HepG2 (cell line): ENCODE measurements at regions not wholly inside any gene's neighbourhood (a gene's known extent, or its start where the extent isn't known, plus 50 kb on each side); places are given as distances from the start of the nearest gene placed in this dataset.

Source experiments
- HES4 ChIP-seq: sonication (generic); formaldehyde crosslinking; IDR thresholded peaks from 2 replicates; pipeline ENCODE4 v1.9.0; 2021; ENCODE audit warnings: mild to moderate bottlenecking, missing genetic modification reagents, borderline replicate concordance
- PLRG1 ChIP-seq: fragments of 450-650 bp; conservative IDR thresholded peaks from 2 replicates; pipeline ENCODE4 v1.6.1; 2016
- SALL2 ChIP-seq: sonication (generic); formaldehyde crosslinking; IDR thresholded peaks from 2 replicates; pipeline ENCODE4 v1.8.1; 2023; ENCODE audit warnings: mild to moderate bottlenecking, missing genetic modification reagents, inconsistent platforms
- SIX4 ChIP-seq: sonication (generic); formaldehyde crosslinking; IDR thresholded peaks from 2 replicates; pipeline ENCODE4 v1.4.0; 2020; ENCODE audit warnings: missing genetic modification reagents
- SRY ChIP-seq: sonication (generic); formaldehyde crosslinking; IDR thresholded peaks from 2 replicates; pipeline ENCODE4 v1.8.0; 2022; ENCODE audit warnings: mild to moderate bottlenecking, missing genetic modification reagents
- ZBTB40 ChIP-seq, 2 experiments: fragments of 450-650 bp in 1 of 2; sonication (generic) in 1 of 2; formaldehyde crosslinking in 1 of 2; IDR thresholded peaks; 2 replicates each; pipeline versions ENCODE4 v1.6.1 to v1.8.0; 2016 to 2022; ENCODE audit warnings: antibody characterized with exemption in 1 of 2, mild to moderate bottlenecking in 1 of 2, missing genetic modification reagents in 1 of 2
- ZFP1 ChIP-seq: IDR thresholded peaks from 2 replicates; pipeline ENCODE4 v1.6.1; 2016
- ZNF318 ChIP-seq: sonication (generic); formaldehyde crosslinking; IDR thresholded peaks from 2 replicates; pipeline ENCODE4 v1.4.0; 2020; ENCODE audit warnings: mild to moderate bottlenecking, missing genetic modification reagents
- ZNF335 ChIP-seq: sonication (generic); formaldehyde crosslinking; IDR thresholded peaks from 2 replicates; pipeline ENCODE4 v1.4.0; 2020; ENCODE audit warnings: missing genetic modification reagents
- ZNF546 ChIP-seq: sonication (generic); formaldehyde crosslinking; conservative IDR thresholded peaks from 2 replicates; pipeline ENCODE4 v1.8.1; 2023; ENCODE audit warnings: mild to moderate bottlenecking, missing genetic modification reagents
- ZNF879 ChIP-seq: sonication (generic); formaldehyde crosslinking; IDR thresholded peaks from 2 replicates; pipeline ENCODE4 v1.8.1; 2023; ENCODE audit warnings: missing genetic modification reagents

- no peak for TF ChIP-seq ZBTB40 (IDR thresholded peaks at IDR 0.05)
- peak; percentile 89; the same call in 1 of the 2 replicates for TF ChIP-seq ZBTB40 (CRISPR knock-in tag; IDR thresholded peaks at IDR 0.05)
- TF ChIP-seq ZNF318 (CRISPR knock-in tag), result peak; percentile 75
- TF ChIP-seq ZNF879 (CRISPR knock-in tag), result 0 out of 2 replicates have a peak, but pooled peaks have one; percentile 22
- peak; percentile 84; the same call in 1 of the 2 replicates for TF ChIP-seq ZNF335 (CRISPR knock-in tag)
- TF ChIP-seq SALL2 (CRISPR knock-in tag), result no peak; the same call in none of the 2 replicates
- peak; percentile 72 for TF ChIP-seq ZFP1 (CRISPR knock-in tag)
- TF ChIP-seq SRY (CRISPR knock-in tag), result 0 out of 2 replicates have a peak, but pooled peaks have one; percentile 69
- no peak for TF ChIP-seq ZNF546
- TF ChIP-seq SIX4 (CRISPR knock-in tag), result peak; percentile 93
- no peak for TF ChIP-seq HES4 (CRISPR knock-in tag)
- no peak for TF ChIP-seq PLRG1
Observed at GRCh38 chr17:72413077-72414031, 292.5 kb downstream of the SOX9 start (continued).
